Spleen (tissue), 7 donors: ENCODE measurements at regions not wholly inside any gene's neighbourhood (a gene's known extent, or its start where the extent isn't known, plus 50 kb on each side); places are given as distances from the start of the nearest gene placed in this dataset.

Experiments used
- POLR2A ChIP-seq, 3 donors: fragments of 450-650 bp; IDR thresholded peaks; one replicate each; pipeline ENCODE4 v1.5.1; 2017; ENCODE audit warnings: antibody characterized with exemption in 3 of 3, mild to moderate bottlenecking in 1 of 3
- POLR2AphosphoS5 ChIP-seq, 3 donors: sonication (generic); formaldehyde crosslinking; IDR thresholded peaks; one replicate each; pipeline ENCODE4 v1.5.1; 2017; ENCODE audit warnings: antibody characterized with exemption in 3 of 3
- TF ChIP-seq, protein P1 (sequence below), 11 experiments: fragments of 200-600 bp in 7 of 11; fragments of 450-650 bp in 4 of 11; sonication (generic) in 4 of 11; IDR thresholded peaks in 8 of 11; conservative IDR thresholded peaks in 3 of 11; 1 replicate in 7 of 11; 2 replicates in 4 of 11; pipeline versions ENCODE4 v1.4.0 to v1.8.0; 2016 to 2021; ENCODE audit warnings: antibody characterized with exemption in 11 of 11, inconsistent platforms in 4 of 11, mild to moderate bottlenecking in 1 of 11
- donor health status: DM: no; HTN: no; CAD: no; lungs with moderate emphysema.
- donor health status: DM: no; HTN: no; CAD: no.
- donor health status: DM: no; HTN: no; CAD: no.

DNA sequence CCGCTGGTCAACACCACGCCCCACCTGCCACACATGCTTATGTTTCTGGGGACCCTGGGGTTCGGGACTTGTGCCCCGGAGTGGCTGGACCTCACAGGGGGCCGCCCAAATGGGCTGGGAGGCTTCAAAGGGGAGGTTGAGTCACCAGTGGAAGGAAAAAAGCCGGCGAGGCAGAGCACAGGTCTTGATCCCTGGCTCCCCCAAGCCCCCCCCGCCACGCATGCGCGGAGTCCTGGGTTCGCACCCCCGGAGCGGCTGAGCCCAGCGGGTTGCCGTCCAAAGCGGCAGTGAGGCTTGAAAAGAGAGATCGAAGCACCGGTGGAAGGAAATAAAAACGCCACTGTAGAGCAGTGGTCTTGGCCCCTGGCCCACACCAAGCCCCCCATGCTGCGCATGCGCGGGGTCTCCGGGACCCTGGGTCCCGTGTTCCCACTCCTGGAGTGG lies 313.5 kb downstream of the ALG10 start:
- TF ChIP-seq, protein P1, sequence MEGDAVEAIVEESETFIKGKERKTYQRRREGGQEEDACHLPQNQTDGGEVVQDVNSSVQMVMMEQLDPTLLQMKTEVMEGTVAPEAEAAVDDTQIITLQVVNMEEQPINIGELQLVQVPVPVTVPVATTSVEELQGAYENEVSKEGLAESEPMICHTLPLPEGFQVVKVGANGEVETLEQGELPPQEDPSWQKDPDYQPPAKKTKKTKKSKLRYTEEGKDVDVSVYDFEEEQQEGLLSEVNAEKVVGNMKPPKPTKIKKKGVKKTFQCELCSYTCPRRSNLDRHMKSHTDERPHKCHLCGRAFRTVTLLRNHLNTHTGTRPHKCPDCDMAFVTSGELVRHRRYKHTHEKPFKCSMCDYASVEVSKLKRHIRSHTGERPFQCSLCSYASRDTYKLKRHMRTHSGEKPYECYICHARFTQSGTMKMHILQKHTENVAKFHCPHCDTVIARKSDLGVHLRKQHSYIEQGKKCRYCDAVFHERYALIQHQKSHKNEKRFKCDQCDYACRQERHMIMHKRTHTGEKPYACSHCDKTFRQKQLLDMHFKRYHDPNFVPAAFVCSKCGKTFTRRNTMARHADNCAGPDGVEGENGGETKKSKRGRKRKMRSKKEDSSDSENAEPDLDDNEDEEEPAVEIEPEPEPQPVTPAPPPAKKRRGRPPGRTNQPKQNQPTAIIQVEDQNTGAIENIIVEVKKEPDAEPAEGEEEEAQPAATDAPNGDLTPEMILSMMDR (IDR thresholded peaks at IDR 0.05 in 8 of 11, conservative IDR thresholded peaks at IDR 0.05 in 3 of 11) = no peak
- TF ChIP-seq POLR2AphosphoS5 (IDR thresholded peaks at IDR 0.05) (no peak), POLR2A (IDR thresholded peaks at IDR 0.05) (no peak)
